HL-60 (cell line): ENCODE measurements at regions not wholly inside any gene's neighbourhood (a gene's known extent, or its start where the extent isn't known, plus 50 kb on each side); places are given as distances from the start of the nearest gene placed in this dataset.
A peak's percentile ranks its signal among the peaks of the same experiment; 100 is the strongest.

Source experiments
- DNase-seq, 2 experiments: peaks; one replicate each; pipeline ENCODE4 v3.0.0-alpha.2; 2010 to 2020; ENCODE audit warnings: low read depth in 1 of 2, low spot score in 1 of 2
- H3K27ac ChIP-seq: fragments of 250-450 bp; sonication (Bioruptor Pico); replicated peaks from 2 replicates; pipeline ENCODE4 v1.5.1; 2020; ENCODE audit warnings: mild to moderate bottlenecking, moderate library complexity
- H3K27me3 ChIP-seq: fragments of 250-450 bp; sonication (Bioruptor Pico); 2 replicates; pipeline ENCODE4 v1.5.1; 2021; ENCODE audit warnings: mild to moderate bottlenecking, moderate library complexity; ENCODE audit not compliant: insufficient read depth, poor library complexity, severe bottlenecking
- H3K4me3 ChIP-seq: replicated peaks from 2 replicates; pipeline ENCODE4 v1.5.1; 2011; ENCODE audit warnings: mild to moderate bottlenecking, control low read depth, low read length; ENCODE audit not compliant: insufficient read depth
- CTCF ChIP-seq: IDR thresholded peaks from one replicate; pipeline ENCODE4 v1.5.1; 2011; ENCODE audit warnings: low read length, control low read depth, inconsistent platforms; ENCODE audit not compliant: insufficient read depth
- GABPA ChIP-seq: IDR thresholded peaks from 2 replicates; pipeline ENCODE4 v1.6.1; 2012; ENCODE audit warnings: low read depth
- POLR2AphosphoS5 ChIP-seq: IDR thresholded peaks from 2 replicates; pipeline ENCODE4 v1.6.1; 2012; ENCODE audit warnings: low read depth
- SPI1 ChIP-seq: IDR thresholded peaks from 2 replicates; pipeline ENCODE4 v1.6.1; 2012; ENCODE audit warnings: low read depth, mild to moderate bottlenecking, borderline replicate concordance
- TF ChIP-seq, protein P1 (sequence below): IDR thresholded peaks from 2 replicates; pipeline ENCODE4 v1.6.1; 2012; ENCODE audit warnings: low read depth; ENCODE audit not compliant: insufficient replicate concordance

DNA sequence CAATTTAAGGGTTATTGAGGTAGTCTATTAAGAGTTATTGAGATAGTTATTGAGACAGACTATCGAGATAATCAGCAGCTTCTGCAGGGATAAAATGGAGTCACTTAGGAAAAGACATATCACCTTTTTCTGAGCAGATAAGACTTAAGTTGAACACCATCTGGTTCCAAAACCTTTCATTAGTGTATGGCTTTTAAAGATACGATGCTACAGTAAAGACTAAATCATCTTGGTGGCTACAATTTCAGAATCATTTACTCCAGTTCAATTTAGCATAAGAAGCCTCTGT is 68.6 kb upstream of the DNAJC10 start:
- TF ChIP-seq SPI1: no peak
- TF ChIP-seq, protein P1, sequence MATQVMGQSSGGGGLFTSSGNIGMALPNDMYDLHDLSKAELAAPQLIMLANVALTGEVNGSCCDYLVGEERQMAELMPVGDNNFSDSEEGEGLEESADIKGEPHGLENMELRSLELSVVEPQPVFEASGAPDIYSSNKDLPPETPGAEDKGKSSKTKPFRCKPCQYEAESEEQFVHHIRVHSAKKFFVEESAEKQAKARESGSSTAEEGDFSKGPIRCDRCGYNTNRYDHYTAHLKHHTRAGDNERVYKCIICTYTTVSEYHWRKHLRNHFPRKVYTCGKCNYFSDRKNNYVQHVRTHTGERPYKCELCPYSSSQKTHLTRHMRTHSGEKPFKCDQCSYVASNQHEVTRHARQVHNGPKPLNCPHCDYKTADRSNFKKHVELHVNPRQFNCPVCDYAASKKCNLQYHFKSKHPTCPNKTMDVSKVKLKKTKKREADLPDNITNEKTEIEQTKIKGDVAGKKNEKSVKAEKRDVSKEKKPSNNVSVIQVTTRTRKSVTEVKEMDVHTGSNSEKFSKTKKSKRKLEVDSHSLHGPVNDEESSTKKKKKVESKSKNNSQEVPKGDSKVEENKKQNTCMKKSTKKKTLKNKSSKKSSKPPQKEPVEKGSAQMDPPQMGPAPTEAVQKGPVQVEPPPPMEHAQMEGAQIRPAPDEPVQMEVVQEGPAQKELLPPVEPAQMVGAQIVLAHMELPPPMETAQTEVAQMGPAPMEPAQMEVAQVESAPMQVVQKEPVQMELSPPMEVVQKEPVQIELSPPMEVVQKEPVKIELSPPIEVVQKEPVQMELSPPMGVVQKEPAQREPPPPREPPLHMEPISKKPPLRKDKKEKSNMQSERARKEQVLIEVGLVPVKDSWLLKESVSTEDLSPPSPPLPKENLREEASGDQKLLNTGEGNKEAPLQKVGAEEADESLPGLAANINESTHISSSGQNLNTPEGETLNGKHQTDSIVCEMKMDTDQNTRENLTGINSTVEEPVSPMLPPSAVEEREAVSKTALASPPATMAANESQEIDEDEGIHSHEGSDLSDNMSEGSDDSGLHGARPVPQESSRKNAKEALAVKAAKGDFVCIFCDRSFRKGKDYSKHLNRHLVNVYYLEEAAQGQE: no peak
- no peak for TF ChIP-seq CTCF
- TF ChIP-seq GABPA: no peak
- no peak for TF ChIP-seq POLR2AphosphoS5
- no peak overlapping the region for H3K4me3 ChIP-seq
- H3K27me3 ChIP-seq: no peaks in the 10 kb centered on the region
- no peak overlapping the region for H3K27ac ChIP-seq
- DNase-seq: no peak

- no peak overlapping the region for H3K27ac ChIP-seq
- no peak overlapping the region for H3K4me3 ChIP-seq
- DNase-seq: peak; percentile 4 to 14
- peak; percentile 42 for TF ChIP-seq CTCF
- TF ChIP-seq, protein P1: no peak
- no peaks in the 10 kb centered on the region for H3K27me3 ChIP-seq
Observed at GRCh38 chr2:182649316-182649715, 66.7 kb upstream of the DNAJC10 start.

GRCh38 chr2:182650704-182651103 is 65.4 kb upstream of the DNAJC10 start:
- TF ChIP-seq SPI1 (no peak), POLR2AphosphoS5 (no peak), GABPA (no peak), CTCF (no peak)
- TF ChIP-seq, protein P1: no peak
- no peak overlapping the region for H3K4me3 ChIP-seq
- DNase-seq: peak in 1 of 2 experiments; percentile 11

More at GRCh38 chr2:182650704-182651103, 65.4 kb upstream of the DNAJC10 start:
- Histone ChIP-seq H3K27me3 (no peaks in the 10 kb centered on the region), H3K27ac (no peak overlapping the region)
